HG03159 (cell line): ENCODE measurements at regions not wholly inside any gene's neighbourhood (a gene's known extent, or its start where the extent isn't known, plus 50 kb on each side); places are given as distances from the start of the nearest gene placed in this dataset.
"Not testable (repeated sequence)": the region's sequence is repeated elsewhere in the genome, so short reads cannot be mapped to it uniquely, and the experiment has no call there.

Experiments
- ATAC-seq: cut with Tn5 transposase; IDR thresholded peaks from one replicate; pipeline ENCODE4 v1.9.1; 2021; ENCODE audit warnings: mild to moderate bottlenecking, moderate library complexity; ENCODE audit not compliant: unreplicated experiment

DNA sequence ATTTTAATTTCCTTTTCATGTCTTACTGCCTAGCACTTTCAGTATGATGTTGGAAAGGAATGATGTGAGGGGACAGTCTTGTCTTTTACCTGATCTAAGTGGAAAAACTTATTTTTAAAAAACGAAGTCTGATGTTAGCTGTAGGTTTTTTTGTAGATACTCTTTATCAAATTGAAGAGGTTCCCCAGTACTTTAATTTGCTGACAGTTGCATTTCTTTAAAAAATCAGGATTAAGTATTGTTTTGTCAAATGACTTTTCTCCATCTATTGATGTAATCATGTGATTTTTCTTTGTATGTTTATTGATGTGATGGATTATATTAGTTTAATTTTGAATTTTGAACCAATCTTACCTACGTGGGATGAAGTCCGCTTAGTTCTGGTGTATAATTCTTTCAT, 568.4 kb upstream of the AGA start:
- no peak for ATAC-seq

GRCh38 chr4:178015046-178015445, 572.8 kb upstream of the AGA start:
- not testable (repeated sequence) for ATAC-seq

- no peak for ATAC-seq
Observed at GRCh38 chr4:178026999-178027398, 584.8 kb upstream of the AGA start.

GRCh38 chr4:178027796-178028195, 585.6 kb upstream of the AGA start:
- ATAC-seq = no peak

DNA sequence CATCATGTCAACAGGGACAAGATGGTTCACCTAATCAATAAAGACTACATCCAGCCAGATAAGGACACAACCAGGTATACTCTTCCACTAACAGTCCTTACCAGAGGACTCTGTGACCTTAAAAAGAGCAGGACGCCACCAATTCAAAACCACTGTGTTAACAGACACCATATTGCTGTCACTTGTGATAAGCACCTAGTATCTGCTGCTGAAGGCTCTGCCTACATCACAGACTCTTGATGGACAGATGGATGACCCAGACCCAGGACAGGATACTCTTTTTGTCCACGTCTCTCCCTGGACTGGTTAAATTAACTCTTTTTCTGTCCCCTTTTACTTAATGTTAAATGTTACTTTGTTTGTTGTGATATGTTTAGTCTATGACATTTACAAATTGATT, 586.2 kb upstream of the AGA start:
- no peak for ATAC-seq

DNA sequence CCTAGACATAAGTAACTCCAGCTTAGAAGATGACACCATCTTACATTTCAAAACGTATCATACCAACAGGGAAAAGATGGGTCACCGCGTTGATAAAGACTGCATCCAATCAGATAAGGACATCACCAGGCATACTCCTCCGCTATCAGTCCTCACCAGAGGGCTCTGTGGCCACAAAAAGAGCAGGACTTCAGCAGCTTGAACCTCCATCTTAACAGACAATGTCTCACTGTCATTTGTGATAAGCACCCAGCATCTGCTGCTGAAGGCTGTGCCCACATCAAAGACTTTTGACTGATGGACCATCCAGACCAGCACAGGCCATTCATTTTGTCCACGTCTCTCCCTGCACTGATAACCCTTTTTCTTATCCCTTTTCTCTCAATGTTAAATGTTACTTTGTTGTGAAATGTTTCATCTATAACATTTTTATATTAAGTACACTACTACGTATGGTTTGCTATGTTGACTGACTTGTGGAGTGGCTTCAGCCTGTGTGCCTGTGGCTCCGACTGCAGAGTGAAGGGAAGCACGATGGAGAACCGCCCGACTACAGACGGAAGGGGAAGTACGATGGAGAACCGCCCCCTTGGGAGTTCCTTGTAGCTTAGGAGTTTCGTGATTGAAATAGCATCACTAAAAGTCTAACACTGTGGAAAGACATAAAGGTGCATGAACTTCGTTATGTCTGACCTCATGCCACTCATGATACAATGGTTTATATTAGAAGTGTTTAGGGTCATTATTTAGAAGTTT, 595.4 kb upstream of the AGA start:
- ATAC-seq = no peak

DNA sequence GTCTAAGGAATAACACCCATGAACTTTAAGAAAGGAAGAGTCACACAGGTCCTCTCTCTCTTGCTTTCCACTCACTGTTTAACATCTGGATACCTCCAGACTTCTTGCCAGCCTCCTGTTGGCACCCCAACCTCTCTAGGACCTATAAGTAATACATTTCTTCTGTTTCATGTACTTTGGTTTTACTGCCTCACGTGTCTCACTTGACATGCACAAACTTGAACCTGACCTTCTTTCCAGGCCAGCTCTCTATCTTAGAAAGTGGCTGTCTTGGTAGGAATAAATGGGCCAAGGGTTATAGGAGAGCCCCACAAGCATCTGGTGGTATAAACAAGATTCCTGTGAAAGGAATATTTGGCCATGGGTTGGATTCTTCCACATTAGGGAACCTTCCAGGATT, 614.8 kb upstream of the AGA start:
- no peak for ATAC-seq

DNA sequence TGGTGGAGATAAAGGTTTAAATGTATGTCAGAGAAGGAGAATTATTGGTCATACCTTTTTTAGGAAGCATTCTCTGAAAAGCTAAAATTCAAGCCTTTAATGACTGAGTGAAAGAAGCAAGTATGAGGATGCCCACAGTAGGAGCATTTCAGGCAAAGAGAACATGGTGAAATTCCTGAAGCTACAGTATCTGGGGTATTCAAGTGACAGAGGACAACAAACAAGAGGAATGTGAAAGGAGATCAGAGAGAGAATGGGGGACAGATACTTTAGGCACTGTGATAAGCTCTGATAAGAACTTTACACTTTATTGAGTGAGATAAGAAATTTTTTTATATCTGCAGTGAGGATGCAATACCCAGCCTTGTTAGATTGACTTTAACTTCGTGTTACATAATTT, 621.3 kb upstream of the AGA start:
- ATAC-seq = no peak

- ATAC-seq = no peak
Observed at GRCh38 chr4:178066338-178066941, 624.2 kb upstream of the AGA start.

DNA sequence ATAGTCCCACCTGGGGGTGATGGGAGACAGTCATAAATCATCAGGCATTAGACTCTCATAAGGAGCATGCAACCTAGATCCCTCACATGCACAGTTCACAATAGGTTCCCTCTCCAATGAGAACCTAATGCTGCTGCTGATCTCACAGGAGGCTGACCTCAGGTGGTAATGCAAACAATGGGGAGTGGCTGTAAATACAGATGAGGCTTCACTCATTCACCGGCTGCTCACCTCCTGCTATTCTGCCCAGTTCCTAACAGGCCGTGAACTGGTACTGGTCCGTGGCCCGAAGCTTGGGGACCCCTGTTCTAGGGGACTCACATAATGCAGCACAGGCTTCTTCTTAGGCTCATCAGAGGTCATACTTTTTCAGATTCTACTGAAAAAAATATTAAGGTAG, 625.9 kb upstream of the AGA start:
- no peak for ATAC-seq

GRCh38 chr4:178070163-178070562, 627.9 kb upstream of the AGA start:
- ATAC-seq = no peak

GRCh38 chr4:178080312-178080711, 638.1 kb upstream of the AGA start:
- no peak for ATAC-seq

DNA sequence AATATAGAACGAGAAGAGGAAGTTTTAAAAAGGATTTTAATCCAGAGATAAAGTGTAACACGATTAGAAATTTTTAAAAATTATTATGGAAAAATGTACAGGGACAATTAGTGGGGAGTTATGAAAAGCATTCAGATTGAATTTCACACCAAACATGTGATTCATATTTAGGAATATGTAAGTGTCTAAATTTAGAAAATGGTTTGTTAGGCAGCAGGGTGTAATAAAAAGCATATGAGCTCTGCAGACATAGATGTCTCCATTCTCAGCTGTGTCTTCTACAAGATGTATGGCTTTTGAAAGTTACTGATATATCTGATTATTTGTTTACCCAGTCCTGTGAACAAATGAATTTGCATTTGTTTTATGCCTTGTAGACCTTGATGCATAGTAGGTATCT, 638.9 kb upstream of the AGA start:
- no peak for ATAC-seq

GRCh38 chr4:178081896-178082295, 639.7 kb upstream of the AGA start:
- no peak for ATAC-seq

- no peak for ATAC-seq
Observed at GRCh38 chr4:178082906-178083305, 640.7 kb upstream of the AGA start.

GRCh38 chr4:178083968-178084367, 641.7 kb upstream of the AGA start:
- no peak for ATAC-seq

DNA sequence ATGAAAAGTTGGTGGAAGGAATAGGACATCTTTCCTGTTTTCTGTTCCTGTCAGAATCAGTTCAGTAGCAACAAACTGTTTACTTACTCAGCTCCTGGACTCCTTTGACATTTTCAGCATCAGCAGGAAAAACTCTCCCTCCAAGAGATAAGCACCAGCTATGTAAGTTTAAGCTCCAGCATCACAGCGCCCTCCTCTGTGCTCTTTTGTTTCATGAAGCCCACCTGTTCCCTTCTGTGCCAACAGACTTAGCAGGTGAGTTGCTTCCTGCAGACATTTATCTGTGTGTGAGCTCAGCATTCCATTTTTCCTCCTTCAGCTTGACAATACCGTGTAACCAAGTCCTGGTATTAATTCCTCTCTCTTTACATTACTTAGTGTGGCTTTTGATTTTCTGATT, 644.1 kb upstream of the AGA start:
- ATAC-seq = no peak

- ATAC-seq = no peak
Observed at GRCh38 chr4:178090640-178091411, 648.6 kb upstream of the AGA start.

DNA sequence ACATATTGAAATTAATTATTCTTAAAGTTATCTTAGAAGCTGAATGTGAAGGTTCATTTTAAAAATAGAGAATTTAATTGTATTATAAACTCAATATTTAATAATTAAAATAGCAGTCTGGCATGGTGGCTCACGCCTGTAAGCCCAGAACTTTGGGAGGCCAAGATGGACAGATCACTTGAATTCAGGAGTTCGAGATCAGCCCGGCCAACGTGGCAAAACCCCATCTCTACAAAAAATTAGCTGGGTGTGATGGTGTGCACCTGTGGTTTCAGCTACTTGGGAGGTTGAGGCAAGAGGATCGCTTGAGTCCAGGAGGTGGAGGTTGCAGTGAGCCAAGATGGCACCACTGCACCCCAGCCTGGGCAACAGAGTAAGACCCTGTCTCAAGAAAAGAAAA, 659.9 kb upstream of the AGA start:
- no peak for ATAC-seq

DNA sequence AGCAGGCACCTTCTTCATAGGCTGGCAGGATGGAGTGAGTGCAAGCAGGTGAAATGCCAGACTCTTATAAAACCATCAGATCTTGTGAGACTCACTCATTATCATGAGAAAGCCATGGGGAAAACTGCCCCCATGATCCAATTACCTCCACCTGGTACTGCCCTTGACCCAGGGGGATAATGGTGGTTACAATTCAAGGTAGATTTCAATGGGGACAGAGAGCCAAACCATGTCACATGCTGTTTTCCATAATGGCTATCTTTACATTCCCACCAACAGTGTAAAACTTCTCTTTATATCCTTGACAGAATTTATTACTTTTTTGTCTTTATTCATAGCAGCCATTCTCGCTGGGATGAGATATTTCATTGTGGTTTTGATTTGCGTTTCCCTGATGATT, 663.0 kb upstream of the AGA start:
- ATAC-seq = no peak

GRCh38 chr4:178136736-178137345, 694.6 kb upstream of the AGA start:
- ATAC-seq = no peak
